Mesendoderm (in vitro differentiated cells): ENCODE measurements at regions not wholly inside any gene's neighbourhood (a gene's known extent, or its start where the extent isn't known, plus 50 kb on each side); places are given as distances from the start of the nearest gene placed in this dataset.
"Not testable (repeated sequence)": the region's sequence is repeated elsewhere in the genome, so short reads cannot be mapped to it uniquely, and the experiment has no call there.

ENCODE experiments used
- DNase-seq: peaks from one replicate; pipeline ENCODE4 v3.0.0; 2013
- H2AK5ac ChIP-seq: 2 replicates; pipeline ENCODE4 v1.6.1; 2013; ENCODE audit warnings: low read length, inconsistent platforms
- H2BK120ac ChIP-seq: 2 replicates; pipeline ENCODE4 v1.6.1; 2013; ENCODE audit warnings: low read depth, mild to moderate bottlenecking, low read length, moderate library complexity, mixed read lengths
- H2BK15ac ChIP-seq: replicated peaks from 2 replicates; pipeline ENCODE4 v1.6.1; 2013; ENCODE audit warnings: low read depth, mild to moderate bottlenecking, moderate library complexity
- H2BK5ac ChIP-seq: 2 replicates; pipeline ENCODE4 v1.6.1; 2013; ENCODE audit warnings: low read length, inconsistent platforms
- H3K18ac ChIP-seq: 2 replicates; pipeline ENCODE4 v1.6.1; 2013; ENCODE audit warnings: mild to moderate bottlenecking, low read length, mixed read lengths
- H3K23ac ChIP-seq: one replicate; pipeline ENCODE4 v1.6.1; 2013; ENCODE audit warnings: low read length
- H3K27ac ChIP-seq: 2 replicates; pipeline ENCODE4 v1.5.1; 2013; ENCODE audit warnings: low read depth, mild to moderate bottlenecking, inconsistent platforms, low read length, moderate library complexity
- H3K27me3 ChIP-seq: 2 replicates; pipeline ENCODE4 v1.6.1; 2013; ENCODE audit warnings: low read length, control low read depth, mild to moderate bottlenecking, inconsistent platforms; ENCODE audit not compliant: insufficient read depth, poor library complexity
- H3K36me3 ChIP-seq: 2 replicates; pipeline ENCODE4 v1.6.1; 2013; ENCODE audit warnings: low read length, inconsistent platforms; ENCODE audit not compliant: control insufficient read depth, insufficient read depth
- H3K4ac ChIP-seq: one replicate; pipeline ENCODE4 v1.6.1; 2013; ENCODE audit warnings: low read depth, mild to moderate bottlenecking, low read length, moderate library complexity
- H3K4me1 ChIP-seq: 2 replicates; pipeline ENCODE4 v1.6.1; 2013; ENCODE audit warnings: low read depth, low read length, inconsistent platforms; ENCODE audit not compliant: control insufficient read depth
- H3K4me2 ChIP-seq: 2 replicates; pipeline ENCODE4 v1.6.1; 2013; ENCODE audit warnings: low read length
- H3K4me3 ChIP-seq: 2 replicates; pipeline ENCODE4 v1.5.1; 2013; ENCODE audit warnings: mild to moderate bottlenecking, low read length
- H3K56ac ChIP-seq: one replicate; pipeline ENCODE4 v1.6.1; 2013; ENCODE audit warnings: low read length
- H3K79me1 ChIP-seq: 2 replicates; pipeline ENCODE4 v1.6.1; 2013; ENCODE audit warnings: low read length, inconsistent platforms
- H3K79me2 ChIP-seq: 2 replicates; pipeline ENCODE4 v1.6.1; 2013; ENCODE audit warnings: mild to moderate bottlenecking, low read length; ENCODE audit not compliant: control insufficient read depth, insufficient read depth
- H3K9ac ChIP-seq: 2 replicates; pipeline ENCODE4 v1.6.1; 2013; ENCODE audit warnings: low read length, inconsistent platforms
- H4K5ac ChIP-seq: one replicate; pipeline ENCODE4 v1.6.1; 2013; ENCODE audit warnings: low read length
- H4K8ac ChIP-seq: one replicate; pipeline ENCODE4 v1.6.1; 2013; ENCODE audit warnings: low read depth, mild to moderate bottlenecking, control low read depth, low read length, moderate library complexity
- WGBS: extraction: QIAGEN DNeasy Blood & Tissue Kit; methylation state at CpG from one replicate; pipeline ENCODE4 v1.1.7; 2013; ENCODE audit warnings: low lambda C conversion rate, missing lambda C conversion rate; ENCODE audit not compliant: insufficient coverage; ENCODE audit errors: extremely low coverage; 5-methylcytosine and 5-hydroxymethylcytosine counted together

DNA sequence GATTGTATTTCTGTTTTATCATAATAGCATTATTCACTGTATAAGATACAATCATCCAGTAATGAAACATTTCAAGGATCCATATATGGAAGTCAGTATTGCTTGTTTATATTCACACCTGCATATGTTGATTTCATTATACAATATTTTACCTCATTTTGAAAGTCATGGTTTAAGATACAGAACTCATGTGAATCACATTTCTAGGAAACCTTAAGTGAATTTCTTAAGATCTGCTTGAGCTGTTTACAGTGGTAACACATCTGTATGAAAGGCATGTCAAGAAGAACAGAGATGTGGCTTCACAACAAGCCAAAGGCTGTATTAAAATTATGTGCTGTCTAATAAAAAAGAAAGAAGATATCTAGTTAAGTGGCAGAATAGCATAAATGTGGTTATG lies 153.2 kb upstream of the METTL14 start:
- not testable (repeated sequence) for H3K4me1 ChIP-seq, H3K4me3 ChIP-seq, H4K8ac ChIP-seq, DNase-seq, H3K79me2 ChIP-seq, H3K9ac ChIP-seq, H2BK120ac ChIP-seq, H3K18ac ChIP-seq, H4K5ac ChIP-seq, H3K4ac ChIP-seq, H3K27me3 ChIP-seq, H2BK15ac ChIP-seq, H3K36me3 ChIP-seq, H2BK5ac ChIP-seq, H3K56ac ChIP-seq, H2AK5ac ChIP-seq, H3K27ac ChIP-seq, H3K79me1 ChIP-seq, H3K23ac ChIP-seq, H3K4me2 ChIP-seq

DNA sequence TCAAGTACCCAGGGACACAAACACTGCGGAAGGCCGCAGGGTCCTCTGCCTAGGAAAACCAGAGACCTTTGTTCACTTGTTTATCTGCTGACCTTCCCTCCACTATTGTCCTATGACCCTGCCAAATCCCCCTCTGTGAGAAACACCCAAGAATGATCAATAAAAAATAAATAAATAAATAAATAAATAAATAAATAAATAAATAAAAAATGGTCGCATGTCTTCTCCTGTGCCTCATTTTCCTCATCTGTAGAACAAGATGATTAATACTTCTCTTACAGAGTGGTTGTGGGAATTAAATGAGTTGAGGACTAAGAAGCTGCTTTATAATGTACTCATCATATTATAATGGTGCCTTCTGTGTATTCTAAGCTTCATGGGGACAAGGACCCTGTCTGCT lies 149.4 kb upstream of the METTL14 start:
- H3K4ac ChIP-seq, H2AK5ac ChIP-seq: not testable (repeated sequence)

DNA sequence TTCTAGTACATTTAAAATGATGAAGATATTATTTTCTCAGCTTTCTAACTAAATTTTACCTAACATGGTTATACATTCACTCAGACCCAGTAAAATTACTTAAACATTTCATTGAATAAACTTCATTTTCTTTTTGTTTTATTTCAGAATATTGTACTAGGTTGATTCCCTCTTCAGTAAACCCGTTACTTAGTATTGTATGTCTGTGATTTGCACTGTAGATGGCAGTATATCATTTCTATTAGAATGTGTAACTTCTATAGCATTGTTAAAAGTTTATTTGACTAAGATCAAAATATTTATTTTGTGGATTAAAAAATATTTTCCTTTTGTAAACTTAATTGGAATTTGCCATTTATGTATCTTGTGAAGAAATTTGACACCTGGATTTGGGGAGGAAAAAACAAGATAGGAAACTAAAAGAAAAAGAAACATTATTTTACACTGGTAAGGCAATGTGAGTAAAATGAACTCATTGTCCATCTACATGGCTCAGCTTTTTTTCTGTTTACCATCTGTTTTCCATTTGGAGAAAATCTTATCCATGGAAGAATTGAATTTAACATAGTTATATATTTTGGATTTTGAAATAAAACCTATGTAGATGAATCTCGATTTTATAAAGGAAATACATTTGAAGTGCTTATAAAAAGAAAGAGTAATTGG lies 145.6 kb upstream of the METTL14 start:
- not testable (repeated sequence) for H3K18ac ChIP-seq, H2BK120ac ChIP-seq, H3K4ac ChIP-seq, H2BK15ac ChIP-seq, H3K9ac ChIP-seq, H3K56ac ChIP-seq, H3K79me2 ChIP-seq, H3K36me3 ChIP-seq, H2AK5ac ChIP-seq, H4K5ac ChIP-seq, H4K8ac ChIP-seq, H3K4me3 ChIP-seq, H3K4me2 ChIP-seq, H3K4me1 ChIP-seq, H3K23ac ChIP-seq, H3K27me3 ChIP-seq, H3K79me1 ChIP-seq, H2BK5ac ChIP-seq, H3K27ac ChIP-seq, DNase-seq
- 100% methylated on average over 1 of the region's 2 CpGs for WGBS

More for the DNA sequence above, 149.4 kb upstream of the METTL14 start:
- H3K79me2 ChIP-seq, H3K79me1 ChIP-seq, H3K18ac ChIP-seq, H4K5ac ChIP-seq, H3K4me3 ChIP-seq, H3K27me3 ChIP-seq, H2BK15ac ChIP-seq, H3K9ac ChIP-seq, H3K27ac ChIP-seq, DNase-seq, H2BK120ac ChIP-seq, H3K4me1 ChIP-seq, H3K56ac ChIP-seq, H4K8ac ChIP-seq, H3K23ac ChIP-seq, H3K4me2 ChIP-seq, H3K36me3 ChIP-seq, H2BK5ac ChIP-seq: not testable (repeated sequence)
- no CpG with 5 or more reads among the region's 3 CpGs for WGBS

DNA sequence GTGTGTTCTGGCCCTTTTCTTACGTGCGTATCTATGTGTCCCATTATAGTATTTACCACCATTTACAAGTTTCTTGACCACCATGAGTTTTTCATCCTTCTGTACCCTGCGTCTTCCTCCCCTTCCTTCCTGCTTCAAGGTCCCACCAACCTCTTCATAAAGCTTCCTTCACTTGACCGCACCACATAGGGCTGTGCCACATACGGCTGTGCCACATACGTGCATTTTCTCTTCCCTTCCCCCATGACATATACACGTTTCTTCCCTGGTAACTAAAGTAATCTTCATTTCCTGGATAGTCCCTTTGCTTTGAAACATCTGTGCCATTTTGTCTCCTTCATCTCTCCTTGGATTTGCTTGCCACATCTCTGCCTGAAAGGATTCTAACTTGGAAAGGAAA lies 128.6 kb upstream of the METTL14 start:
- H3K4me1 ChIP-seq, H3K27ac ChIP-seq, H3K23ac ChIP-seq, H3K79me1 ChIP-seq, H2BK15ac ChIP-seq, H4K5ac ChIP-seq, H2BK120ac ChIP-seq, H3K27me3 ChIP-seq, H3K9ac ChIP-seq, H3K56ac ChIP-seq, H3K4me2 ChIP-seq, H3K18ac ChIP-seq, H4K8ac ChIP-seq, H3K79me2 ChIP-seq, H2AK5ac ChIP-seq, H3K4ac ChIP-seq, H3K4me3 ChIP-seq, H2BK5ac ChIP-seq, DNase-seq, H3K36me3 ChIP-seq: not testable (repeated sequence)
- no CpG with 5 or more reads among the region's 7 CpGs for WGBS

DNA sequence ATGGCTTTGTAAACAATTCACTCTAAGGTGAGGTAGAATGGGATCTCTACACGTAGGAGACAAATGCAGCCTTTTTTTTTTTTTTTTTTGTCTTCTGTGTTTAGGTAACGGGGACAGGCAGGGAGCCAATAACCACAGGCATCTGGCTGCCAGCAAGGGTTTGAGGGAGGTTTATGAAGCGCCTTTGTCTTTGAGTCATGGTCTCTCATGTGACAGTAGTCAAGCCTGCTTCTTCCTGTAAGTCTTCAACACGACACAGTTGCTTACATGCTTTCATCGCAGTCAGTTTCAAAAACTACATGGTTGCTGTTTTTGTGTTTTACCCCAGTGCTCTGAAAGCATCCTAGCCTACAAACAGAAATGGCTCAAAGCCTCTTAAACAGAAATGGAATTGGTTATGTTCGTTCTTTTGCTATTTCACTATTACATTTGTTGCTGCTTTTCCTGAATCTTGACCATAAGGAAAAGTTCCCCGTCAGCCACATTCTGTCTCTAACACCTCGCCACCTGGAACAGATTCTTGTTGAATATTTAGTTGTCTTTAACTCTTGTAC lies 127.8 kb upstream of the METTL14 start:
- Histone ChIP-seq H3K56ac (no peak overlapping the region), H4K8ac (no peak overlapping the region), H2BK15ac (no peak overlapping the region), H3K4ac (no peak overlapping the region), H3K9ac (no peak overlapping the region), H3K27ac (no peak overlapping the region), H3K79me1 (no peaks in the 10 kb centered on the region), H3K18ac (no peak overlapping the region), H4K5ac (no peak overlapping the region), H3K4me3 (no peak overlapping the region), H2BK120ac (no peak overlapping the region), H3K36me3 (no peaks in the 10 kb centered on the region), H3K4me1 (no peaks in the 10 kb centered on the region), H3K27me3 (no peaks in the 10 kb centered on the region), H2AK5ac (no peak overlapping the region), H3K23ac (no peak overlapping the region), H3K4me2 (no peak overlapping the region), H2BK5ac (no peak overlapping the region), H3K79me2 (no peaks in the 10 kb centered on the region)
- peak; percentile 6 for DNase-seq
- no CpG with 5 or more reads among the region's 8 CpGs for WGBS

DNA sequence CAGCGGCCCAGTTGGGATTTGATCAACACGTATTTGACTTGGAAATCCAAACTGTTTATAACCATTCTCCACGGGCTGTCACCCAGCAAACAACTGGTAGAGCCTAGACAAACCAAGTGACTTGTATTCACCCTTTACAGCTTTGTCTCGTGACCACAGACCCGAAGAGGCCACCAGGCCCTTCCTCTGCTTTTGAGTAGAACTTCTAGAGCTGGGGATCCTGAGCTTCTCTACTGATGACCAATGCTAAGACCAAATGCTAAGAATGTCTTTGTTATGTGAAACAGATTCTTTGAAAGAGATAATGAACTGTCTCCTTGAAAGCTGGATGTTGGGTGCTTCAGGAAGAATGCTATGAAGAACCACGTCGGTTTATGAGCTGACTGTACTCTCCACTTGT lies 127.0 kb upstream of the METTL14 start:
- H3K23ac ChIP-seq, H3K79me2 ChIP-seq, H4K8ac ChIP-seq, H2AK5ac ChIP-seq, H3K27me3 ChIP-seq, H3K56ac ChIP-seq, H3K4me1 ChIP-seq, H3K36me3 ChIP-seq, H3K9ac ChIP-seq, H3K4me2 ChIP-seq, H2BK5ac ChIP-seq, H3K79me1 ChIP-seq, H4K5ac ChIP-seq, H3K4me3 ChIP-seq, H2BK120ac ChIP-seq, H3K4ac ChIP-seq, H2BK15ac ChIP-seq, H3K27ac ChIP-seq, H3K18ac ChIP-seq: not testable (repeated sequence)
- DNase-seq: peak; percentile 10
- no CpG with 5 or more reads among the region's 7 CpGs for WGBS
